Activated CD4-positive, alpha-beta T cell treated with anti-CD3 and anti-CD28 coated beads, Interleukin-2, amount 10 ng/mL, durations not matched to agents 7 days and 5 days (primary cell): ENCODE measurements at regions not wholly inside any gene's neighbourhood (a gene's known extent, or its start where the extent isn't known, plus 50 kb on each side); places are given as distances from the start of the nearest gene placed in this dataset.

Experiments
- CTCF ChIA-PET: fragments of 350-600 bp; sonication (Branson Sonifier 250); formaldehyde crosslinking; loops from one replicate; lab custom pipeline; 2021; ENCODE audit warnings: antibody characterized with exemption; lab: Charles Lee
- POLR2A ChIA-PET: fragments of 350-600 bp; sonication (Branson Sonifier 250); formaldehyde crosslinking; loops from one replicate; lab custom pipeline; 2021; ENCODE audit warnings: antibody characterized with exemption; lab: Charles Lee
- DNase-seq: peaks from one replicate; pipeline ENCODE4 v3.0.0-alpha.2; 2020
- H3K27ac Mint-ChIP-seq: one replicate; pipeline ENCODE4 v1.8.0; 2021; ENCODE audit warnings: mild to moderate bottlenecking, moderate library complexity, mixed read lengths
- H3K27me3 Mint-ChIP-seq: one replicate; pipeline ENCODE4 v1.8.0; 2021; ENCODE audit warnings: mixed read lengths
- H3K36me3 Mint-ChIP-seq: one replicate; pipeline ENCODE4 v1.8.0; 2021; ENCODE audit warnings: low read depth, mixed read lengths
- H3K4me1 Mint-ChIP-seq: one replicate; pipeline ENCODE4 v1.8.0; 2021; ENCODE audit warnings: mixed read lengths
- H3K4me3 Mint-ChIP-seq: one replicate; pipeline ENCODE4 v1.8.0; 2021; ENCODE audit warnings: mild to moderate bottlenecking, moderate library complexity, mixed read lengths
- H3K9me3 Mint-ChIP-seq: one replicate; pipeline ENCODE4 v1.8.0; 2021; ENCODE audit warnings: mixed read lengths

GRCh38 chr2:145185696-145186095, 665.8 kb upstream of the ZEB2 start:
- DNase-seq: no peak

GRCh38 chr2:145184741-145185651, 665.1 kb upstream of the ZEB2 start:
- CTCF ChIA-PET: no interaction called here
- Mint-ChIP-seq H3K4me1 (no peaks in the 10 kb centered on the region), H3K4me3 (no peak overlapping the region), H3K27ac (no peak overlapping the region), H3K36me3 (no peaks in the 10 kb centered on the region), H3K9me3 (no peaks in the 10 kb centered on the region), H3K27me3 (no peaks in the 10 kb centered on the region)
- no peak for DNase-seq
- POLR2A ChIA-PET: no interaction called here

More at GRCh38 chr2:145185696-145186095, 665.8 kb upstream of the ZEB2 start:
- Mint-ChIP-seq H3K9me3 (no peaks in the 10 kb centered on the region), H3K4me1 (no peaks in the 10 kb centered on the region), H3K4me3 (no peak overlapping the region), H3K27me3 (no peaks in the 10 kb centered on the region), H3K27ac (no peak overlapping the region), H3K36me3 (no peaks in the 10 kb centered on the region)
- CTCF ChIA-PET: no interaction called here
- POLR2A ChIA-PET: no interaction called here

- Mint-ChIP-seq H3K27me3 (no peaks in the 10 kb centered on the region), H3K27ac (no peak overlapping the region)
- CTCF ChIA-PET: interaction anchor here (0.6 kb wide), 1 partner anchor 89 kb away, joined by 3 read pairs; no protein-coding TSS in a partner anchor
These were observed 649.4 kb upstream of the ZEB2 start for GRCh38 chr2:145169285-145169684.

GRCh38 chr2:145168091-145168490, 648.2 kb upstream of the ZEB2 start:
- H3K27ac Mint-ChIP-seq: no peak overlapping the region
- H3K9me3 Mint-ChIP-seq: no peaks in the 10 kb centered on the region
- H3K27me3 Mint-ChIP-seq: no peaks in the 10 kb centered on the region
- H3K36me3 Mint-ChIP-seq: no peaks in the 10 kb centered on the region
- ChIA-PET CTCF (no interaction called here), POLR2A (no interaction called here)
- no peak for DNase-seq
- no peaks in the 10 kb centered on the region for H3K4me1 Mint-ChIP-seq
- no peak overlapping the region for H3K4me3 Mint-ChIP-seq

More at GRCh38 chr2:145169285-145169684, 649.4 kb upstream of the ZEB2 start:
- Mint-ChIP-seq H3K36me3 (no peaks in the 10 kb centered on the region), H3K9me3 (no peaks in the 10 kb centered on the region), H3K4me1 (no peaks in the 10 kb centered on the region), H3K4me3 (no peak overlapping the region)
- DNase-seq: no peak
- POLR2A ChIA-PET: no interaction called here

- no peaks in the 10 kb centered on the region for H3K36me3 Mint-ChIP-seq
- H3K4me1 Mint-ChIP-seq: no peaks in the 10 kb centered on the region
- ChIA-PET CTCF (no interaction called here), POLR2A (no interaction called here)
- no peak overlapping the region for H3K27ac Mint-ChIP-seq
- DNase-seq: no peak
- no peaks in the 10 kb centered on the region for H3K9me3 Mint-ChIP-seq
- no peak overlapping the region for H3K4me3 Mint-ChIP-seq
- H3K27me3 Mint-ChIP-seq: no peaks in the 10 kb centered on the region
These were observed 646.9 kb upstream of the ZEB2 start for GRCh38 chr2:145166731-145167302.

GRCh38 chr2:145161656-145162055, 641.7 kb upstream of the ZEB2 start:
- ChIA-PET POLR2A (no interaction called here), CTCF (no interaction called here)
- DNase-seq: no peak
- Mint-ChIP-seq H3K9me3 (no peaks in the 10 kb centered on the region), H3K27me3 (no peaks in the 10 kb centered on the region), H3K27ac (no peak overlapping the region), H3K4me3 (no peak overlapping the region), H3K4me1 (no peaks in the 10 kb centered on the region), H3K36me3 (no peaks in the 10 kb centered on the region)

- Mint-ChIP-seq H3K4me1 (no peaks in the 10 kb centered on the region), H3K4me3 (no peak overlapping the region)
- POLR2A ChIA-PET: no interaction called here
These were observed 640.9 kb upstream of the ZEB2 start for GRCh38 chr2:145160855-145161254.

GRCh38 chr2:145159676-145160075, 639.8 kb upstream of the ZEB2 start:
- no peaks in the 10 kb centered on the region for H3K4me1 Mint-ChIP-seq
- no peaks in the 10 kb centered on the region for H3K36me3 Mint-ChIP-seq
- peaks cover 1% of the 10 kb centered on the region for H3K9me3 Mint-ChIP-seq
- no peaks in the 10 kb centered on the region for H3K27me3 Mint-ChIP-seq
- CTCF ChIA-PET: no interaction called here
- POLR2A ChIA-PET: no interaction called here
- no peak overlapping the region for H3K4me3 Mint-ChIP-seq
- no peak overlapping the region for H3K27ac Mint-ChIP-seq
- no peak for DNase-seq

More at GRCh38 chr2:145160855-145161254, 640.9 kb upstream of the ZEB2 start:
- CTCF ChIA-PET: no interaction called here
- H3K36me3 Mint-ChIP-seq: no peaks in the 10 kb centered on the region
- no peaks in the 10 kb centered on the region for H3K27me3 Mint-ChIP-seq
- no peak overlapping the region for H3K27ac Mint-ChIP-seq
- no peak for DNase-seq
- no peaks in the 10 kb centered on the region for H3K9me3 Mint-ChIP-seq

- H3K4me3 Mint-ChIP-seq: no peak overlapping the region
- H3K4me1 Mint-ChIP-seq: no peaks in the 10 kb centered on the region
- CTCF ChIA-PET: no interaction called here
- H3K27ac Mint-ChIP-seq: no peak overlapping the region
- H3K36me3 Mint-ChIP-seq: no peaks in the 10 kb centered on the region
- DNase-seq: no peak
- peaks cover 3% of the 10 kb centered on the region for H3K9me3 Mint-ChIP-seq
- POLR2A ChIA-PET: no interaction called here
- H3K27me3 Mint-ChIP-seq: no peaks in the 10 kb centered on the region
These were observed 638.0 kb upstream of the ZEB2 start for GRCh38 chr2:145157741-145158591.

- ChIA-PET CTCF (no interaction called here), POLR2A (no interaction called here)
- no peak for DNase-seq
- Mint-ChIP-seq H3K27me3 (no peaks in the 10 kb centered on the region), H3K4me1 (no peaks in the 10 kb centered on the region), H3K4me3 (no peak overlapping the region), H3K27ac (no peak overlapping the region), H3K36me3 (no peaks in the 10 kb centered on the region), H3K9me3 (peaks cover 4% of the 10 kb centered on the region)
These were observed 637.2 kb upstream of the ZEB2 start for GRCh38 chr2:145157036-145157675.

GRCh38 chr2:145156199-145156598, 636.3 kb upstream of the ZEB2 start:
- POLR2A ChIA-PET: no interaction called here
- Mint-ChIP-seq H3K27me3 (no peaks in the 10 kb centered on the region), H3K36me3 (no peaks in the 10 kb centered on the region), H3K9me3 (peaks cover 4% of the 10 kb centered on the region), H3K4me3 (no peak overlapping the region), H3K4me1 (no peaks in the 10 kb centered on the region), H3K27ac (no peak overlapping the region)
- no peak for DNase-seq
- CTCF ChIA-PET: no interaction called here

GRCh38 chr2:145155196-145155595, 635.3 kb upstream of the ZEB2 start:
- H3K4me3 Mint-ChIP-seq: no peak overlapping the region
- POLR2A ChIA-PET: no interaction called here
- peaks cover 4% of the 10 kb centered on the region for H3K9me3 Mint-ChIP-seq
- no peaks in the 10 kb centered on the region for H3K36me3 Mint-ChIP-seq
- H3K27ac Mint-ChIP-seq: no peak overlapping the region
- no peaks in the 10 kb centered on the region for H3K27me3 Mint-ChIP-seq
- CTCF ChIA-PET: no interaction called here
- H3K4me1 Mint-ChIP-seq: no peaks in the 10 kb centered on the region
- DNase-seq: no peak
